ENCODE measurements at regions not wholly inside any gene's neighbourhood (a gene's known extent, or its start where the extent isn't known, plus 50 kb on each side); places are given as distances from the start of the nearest gene placed in this dataset.

DNA sequence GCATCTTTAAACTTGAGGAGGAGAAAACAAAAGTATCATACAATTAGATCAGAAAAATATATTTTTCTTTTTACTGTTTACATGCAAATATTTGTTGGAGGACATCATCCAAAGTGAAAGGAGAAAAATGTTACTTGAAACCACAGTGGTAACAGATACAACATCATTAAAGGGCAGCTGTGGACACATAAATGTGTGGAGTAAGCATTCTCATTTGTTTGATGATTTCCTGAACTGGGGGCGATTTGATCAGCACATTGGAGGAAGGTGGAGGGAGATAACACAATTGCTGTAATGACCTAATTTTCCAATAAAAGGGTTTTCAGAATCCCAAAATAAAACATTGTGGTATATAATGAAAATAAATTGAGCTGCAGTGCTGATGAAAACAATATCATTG lies 314.5 kb upstream of the HS3ST1 start:
- TF ChIP-seq POLR2AphosphoS5 (IDR thresholded peaks at IDR 0.05): no peak
- TF ChIP-seq POLR2A (IDR thresholded peaks at IDR 0.05): no peak
- no peak for TF ChIP-seq EP300 (IDR thresholded peaks at IDR 0.05; ENCODE audit: low read depth)

Data from transverse colon (tissue), 3 donors.